Small intestine (tissue), 7 donors: ENCODE measurements at regions not wholly inside any gene's neighbourhood (a gene's known extent, or its start where the extent isn't known, plus 50 kb on each side); places are given as distances from the start of the nearest gene placed in this dataset.

Experiments used
- DNase-seq, 2 donors: peaks; one replicate each; pipeline versions ENCODE4 v3.0.0 to v3.0.0-alpha.2; 2013
- FAIRE-seq: peaks from 2 replicates; lab custom pipeline; 2012; peaks lifted over from hg19 to GRCh38; lab: Jason Lieb, UNC
- H3K27ac ChIP-seq, 3 donors: one replicate each; pipeline ENCODE4 v1.5.1; 2013; ENCODE audit warnings: low read length in 2 of 3, mild to moderate bottlenecking in 2 of 3, control low read depth in 1 of 3, inconsistent platforms in 1 of 3, low read depth in 1 of 3, moderate library complexity in 1 of 3
- H3K27me3 ChIP-seq, 3 donors: one replicate each; pipeline ENCODE4 v1.6.1; 2013; ENCODE audit warnings: low read length in 3 of 3, inconsistent platforms in 1 of 3; ENCODE audit not compliant: control insufficient read depth in 3 of 3, insufficient read depth in 3 of 3
- H3K36me3 ChIP-seq, 3 donors: one replicate each; pipeline ENCODE4 v1.6.1; 2013; ENCODE audit warnings: low read length in 3 of 3, inconsistent platforms in 1 of 3, low read depth in 1 of 3, mild to moderate bottlenecking in 1 of 3, moderate library complexity in 1 of 3; ENCODE audit not compliant: control insufficient read depth in 3 of 3, insufficient read depth in 2 of 3
- H3K4me1 ChIP-seq, 3 donors: one replicate each; pipeline ENCODE4 v1.6.1; 2013; ENCODE audit warnings: low read length in 2 of 3, inconsistent platforms in 1 of 3, low read depth in 1 of 3, mild to moderate bottlenecking in 1 of 3, moderate library complexity in 1 of 3; ENCODE audit not compliant: control insufficient read depth in 3 of 3, insufficient read depth in 2 of 3
- H3K4me3 ChIP-seq, 3 donors: one replicate each; pipeline ENCODE4 v1.5.1; 2013; ENCODE audit warnings: low read length in 3 of 3, control low read depth in 1 of 3, inconsistent platforms in 1 of 3, low read depth in 1 of 3, mild to moderate bottlenecking in 1 of 3, moderate library complexity in 1 of 3
- H3K9me3 ChIP-seq, 2 donors: one replicate each; pipeline ENCODE4 v1.6.1; 2013; ENCODE audit warnings: low read depth in 1 of 2, low read length in 1 of 2; ENCODE audit not compliant: control insufficient read depth in 2 of 2, insufficient read depth in 1 of 2
- WGBS, 3 donors: extraction: QIAGEN DNeasy Blood & Tissue Kit; methylation state at CpG; one replicate each; pipeline ENCODE4 v1.1.7; 2013; 5-methylcytosine and 5-hydroxymethylcytosine counted together
- donor health status: healthy with polysubstance abuse.
- donor health status: control.
- donor health status: control.
- donor health status: Bipolar disorder and iron deficiency.
- donor health status: healthy.

DNA sequence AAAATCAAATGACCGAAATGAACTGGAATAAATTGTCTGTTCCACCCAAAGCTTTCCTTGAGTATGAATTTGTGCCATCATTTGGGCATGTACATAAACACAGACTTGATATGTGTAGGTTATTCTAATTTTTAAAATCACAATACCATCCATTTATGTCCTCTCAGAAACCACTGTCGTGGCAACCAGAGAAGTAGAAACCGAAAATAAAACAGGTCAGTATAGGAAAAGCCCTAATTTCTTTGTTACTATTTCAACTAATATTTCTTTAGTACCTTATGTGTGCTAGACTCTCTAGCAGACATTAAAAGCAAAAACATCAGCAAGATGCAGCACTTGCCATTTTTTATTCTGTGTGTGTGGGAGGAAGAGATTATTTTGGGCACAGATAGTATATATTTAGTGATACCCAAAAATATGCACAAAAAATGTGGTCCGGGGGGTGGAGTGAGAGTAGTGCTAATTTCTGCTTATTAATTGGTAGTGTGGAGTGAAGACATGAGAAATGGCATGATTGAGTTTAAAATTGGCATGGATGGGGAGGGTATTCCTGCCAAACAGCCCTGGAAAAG lies 130.8 kb upstream of the CNTN1 start:
- H3K27ac ChIP-seq = no peak overlapping the region
- H3K4me1 ChIP-seq = no peaks in the 10 kb centered on the region
- H3K27me3 ChIP-seq = no peaks in the 10 kb centered on the region
- FAIRE-seq (no peak), DNase-seq (no peak)
- 66 to 84% (median 79%) methylated on average over 4 of the region's 4 CpGs for WGBS, 3 donors
- H3K9me3 ChIP-seq = no peaks in the 10 kb centered on the region
- no peak overlapping the region for H3K4me3 ChIP-seq
- no peaks in the 10 kb centered on the region for H3K36me3 ChIP-seq

DNA sequence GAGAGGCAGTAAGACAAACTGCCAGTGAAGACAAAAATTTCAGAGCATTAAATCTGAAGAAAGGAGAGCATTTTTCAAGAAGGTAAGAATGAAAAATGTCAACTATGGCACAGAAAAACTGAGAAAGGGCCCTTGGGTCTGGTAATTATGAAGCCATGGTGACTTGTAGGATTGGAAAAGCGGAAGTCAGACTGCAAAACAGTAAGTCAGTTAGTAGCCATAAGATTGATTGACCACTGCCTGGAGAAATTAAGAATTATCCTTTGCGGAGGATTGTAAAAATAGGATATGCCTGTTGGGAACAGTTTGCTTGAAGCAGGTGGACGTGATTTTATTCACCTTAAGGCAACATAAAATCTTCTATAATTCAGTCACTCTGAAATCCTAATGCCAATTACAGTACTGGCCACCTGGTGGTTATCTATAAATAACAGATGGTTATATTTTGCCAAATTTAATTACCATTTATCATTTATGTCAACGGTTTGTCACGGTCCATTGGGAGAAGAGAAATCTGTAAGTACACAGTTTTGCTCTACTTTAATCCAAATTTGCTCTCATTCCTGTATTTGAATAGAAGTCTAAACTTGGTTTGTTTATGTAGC lies 127.1 kb upstream of the CNTN1 start:
- no peaks in the 10 kb centered on the region for H3K27me3 ChIP-seq
- H3K36me3 ChIP-seq = no peaks in the 10 kb centered on the region
- DNase-seq (no peak), FAIRE-seq (no peak)
- H3K9me3 ChIP-seq = no peaks in the 10 kb centered on the region
- no peaks in the 10 kb centered on the region for H3K4me1 ChIP-seq
- no peak overlapping the region for H3K27ac ChIP-seq
- 62 to 80% (median 75%) methylated on average over 5 of the region's 5 CpGs for WGBS, 3 donors
- H3K4me3 ChIP-seq = no peak overlapping the region

DNA sequence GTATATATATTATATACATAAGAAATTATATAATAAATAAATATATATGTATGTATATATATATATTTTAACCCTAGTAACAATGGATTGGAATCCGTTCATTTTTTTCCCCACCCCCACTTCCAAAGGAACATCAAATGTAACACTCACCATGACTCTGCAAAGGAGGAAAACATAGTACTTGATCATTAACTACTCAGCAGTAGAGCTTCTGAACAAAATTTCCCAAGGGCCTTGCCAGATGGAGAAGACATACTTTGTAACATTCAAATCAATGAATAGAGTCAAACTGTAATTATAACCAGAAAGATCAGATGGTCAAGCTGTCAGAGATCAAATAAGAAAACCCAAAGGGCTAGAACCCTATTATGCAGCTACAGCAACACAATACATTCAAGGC lies 126.0 kb upstream of the CNTN1 start:
- Histone ChIP-seq H3K27ac (no peak overlapping the region), H3K9me3 (no peaks in the 10 kb centered on the region), H3K4me3 (no peak overlapping the region), H3K4me1 (no peaks in the 10 kb centered on the region), H3K36me3 (no peaks in the 10 kb centered on the region), H3K27me3 (no peaks in the 10 kb centered on the region)
- DNase-seq (no peak), FAIRE-seq (no peak)
- 81 to 85% (median 84%) methylated on average over 1 of the region's 1 CpG for WGBS, 3 donors

DNA sequence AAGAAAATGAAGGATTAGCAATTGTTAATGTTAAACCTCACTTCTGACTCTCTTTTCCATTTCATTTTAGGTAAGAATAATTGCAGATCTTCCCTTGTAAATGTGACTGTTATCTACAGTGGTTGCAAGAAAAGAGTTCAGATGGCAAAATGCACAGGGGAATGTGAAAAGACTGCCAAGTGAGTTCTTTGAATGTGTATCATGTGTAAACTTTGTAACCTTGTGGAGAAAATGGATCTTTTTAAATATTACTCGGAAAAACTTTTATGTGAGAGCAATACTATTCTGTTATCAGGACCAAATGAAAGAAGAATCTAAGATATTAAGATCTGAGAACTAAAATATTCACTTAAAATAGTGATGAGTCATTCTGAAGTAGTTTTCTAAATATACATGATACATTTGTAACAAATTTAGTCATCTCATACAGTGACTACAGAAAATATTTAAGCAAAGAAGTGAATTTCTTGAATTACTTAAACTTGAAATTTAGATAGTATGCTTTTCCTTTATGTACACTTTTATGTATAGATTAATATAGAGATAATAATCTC lies 122.5 kb upstream of the CNTN1 start:
- no peak for DNase-seq
- Histone ChIP-seq H3K27me3 (no peaks in the 10 kb centered on the region), H3K4me1 (no peaks in the 10 kb centered on the region), H3K36me3 (no peaks in the 10 kb centered on the region), H3K27ac (no peak overlapping the region), H3K4me3 (no peak overlapping the region), H3K9me3 (no peaks in the 10 kb centered on the region)
- no peak for FAIRE-seq
- 68 to 81% (median 81%) methylated on average over 1 of the region's 1 CpG for WGBS, 3 donors

DNA sequence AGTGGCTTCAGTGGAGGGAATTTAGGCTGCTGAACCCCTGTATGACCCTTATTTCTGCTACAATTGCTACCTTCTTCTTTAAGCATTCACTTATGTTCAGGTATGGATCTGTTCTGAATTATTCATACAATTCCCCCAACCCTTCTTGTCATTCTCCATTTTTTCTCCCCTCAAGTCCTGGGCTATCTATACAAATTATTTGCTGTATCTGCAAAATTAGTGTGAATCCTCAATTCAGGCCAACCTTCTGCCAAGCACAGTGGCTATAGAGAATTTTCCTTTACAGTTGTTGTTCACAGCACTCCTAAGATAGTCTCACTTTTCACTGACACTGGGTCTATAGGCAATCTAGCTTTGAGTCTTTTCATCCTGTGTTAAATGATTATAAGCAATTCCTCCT lies 119.2 kb upstream of the CNTN1 start:
- Histone ChIP-seq H3K4me3 (no peak overlapping the region), H3K27ac (no peak overlapping the region), H3K27me3 (no peaks in the 10 kb centered on the region), H3K36me3 (no peaks in the 10 kb centered on the region), H3K4me1 (no peaks in the 10 kb centered on the region), H3K9me3 (peaks cover 0 to 4% of the 10 kb centered on the region in 2 donors)
- FAIRE-seq = no peak
- DNase-seq = no peak

DNA sequence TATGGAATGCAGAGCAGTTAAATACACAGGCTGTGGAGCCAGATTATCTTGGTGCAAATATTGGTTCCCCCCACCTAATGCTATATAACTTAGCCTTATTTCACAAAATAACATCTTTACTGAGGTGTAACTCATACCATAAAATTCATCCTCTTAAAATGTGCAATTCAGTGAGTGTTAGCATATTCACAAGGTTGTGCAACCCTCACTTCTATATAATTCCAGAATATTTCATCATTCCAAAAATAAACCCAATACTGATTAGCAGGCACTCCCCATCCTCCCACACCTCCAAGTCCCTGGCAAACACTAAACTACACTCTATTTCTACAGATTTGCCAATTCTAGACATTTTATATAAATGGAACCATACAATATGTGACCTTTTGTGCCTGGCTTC lies 116.3 kb upstream of the CNTN1 start:
- DNase-seq (no peak), FAIRE-seq (no peak)
- H3K4me1 ChIP-seq = no peaks in the 10 kb centered on the region
- H3K9me3 ChIP-seq = peaks cover 0 to 12% of the 10 kb centered on the region in 2 donors
- H3K27me3 ChIP-seq = no peaks in the 10 kb centered on the region
- no peak overlapping the region for H3K4me3 ChIP-seq
- no peak overlapping the region for H3K27ac ChIP-seq
- no peaks in the 10 kb centered on the region for H3K36me3 ChIP-seq

DNA sequence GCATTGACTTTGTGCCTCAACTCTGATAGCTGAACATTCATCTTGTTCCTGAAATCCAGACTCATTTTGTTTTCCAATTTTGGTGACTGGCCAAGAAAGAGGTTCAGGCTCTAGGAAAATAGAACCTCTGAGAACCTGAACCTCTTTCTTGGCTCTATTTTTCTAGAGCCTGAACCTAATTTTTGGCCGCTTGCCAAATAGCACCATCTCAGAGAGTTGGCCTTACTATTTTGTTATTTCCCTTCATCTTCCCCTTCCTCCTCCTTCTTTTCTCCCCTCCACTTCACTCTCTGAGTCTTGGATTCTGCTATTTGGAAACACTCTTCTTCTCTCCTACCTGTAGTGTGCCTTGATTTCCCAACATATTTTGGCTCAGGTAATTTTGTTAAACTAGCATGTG lies 114.4 kb upstream of the CNTN1 start:
- no peak for FAIRE-seq
- 82 to 83% (median 83%) methylated on average over 1 of the region's 1 CpG for WGBS, 3 donors
- H3K27ac ChIP-seq = no peak overlapping the region
- no peaks in the 10 kb centered on the region for H3K4me1 ChIP-seq
- no peak for DNase-seq
- no peaks in the 10 kb centered on the region for H3K36me3 ChIP-seq
- H3K9me3 ChIP-seq = peaks cover 0 to 21% of the 10 kb centered on the region in 2 donors
- no peaks in the 10 kb centered on the region for H3K27me3 ChIP-seq
- no peak overlapping the region for H3K4me3 ChIP-seq

DNA sequence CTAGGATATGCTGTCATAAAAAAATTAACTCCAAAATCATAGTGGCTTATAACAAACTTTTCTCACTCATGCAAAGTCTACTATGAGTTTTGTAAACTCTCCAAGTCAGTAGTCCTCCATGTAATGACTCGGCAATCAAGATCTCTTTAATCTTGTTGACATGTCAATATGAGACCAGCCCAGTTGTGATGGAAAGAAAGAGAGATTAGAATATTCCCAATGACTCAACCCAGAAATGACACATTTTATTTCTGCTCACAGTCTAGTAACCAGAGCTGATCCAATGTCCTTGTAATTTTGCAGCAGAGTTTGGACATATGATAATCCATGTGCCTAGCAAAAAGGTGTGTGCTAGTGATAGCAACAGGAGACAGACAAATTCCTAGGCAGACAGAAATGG lies 112.6 kb upstream of the CNTN1 start:
- Histone ChIP-seq H3K4me3 (no peak overlapping the region), H3K36me3 (no peaks in the 10 kb centered on the region), H3K27ac (no peak overlapping the region), H3K27me3 (no peaks in the 10 kb centered on the region), H3K9me3 (peaks cover 0 to 21% of the 10 kb centered on the region in 2 donors), H3K4me1 (no peaks in the 10 kb centered on the region)
- 63 to 90% (median 71%) methylated on average over 1 of the region's 1 CpG for WGBS, 3 donors
- no peak for DNase-seq
- FAIRE-seq = no peak

DNA sequence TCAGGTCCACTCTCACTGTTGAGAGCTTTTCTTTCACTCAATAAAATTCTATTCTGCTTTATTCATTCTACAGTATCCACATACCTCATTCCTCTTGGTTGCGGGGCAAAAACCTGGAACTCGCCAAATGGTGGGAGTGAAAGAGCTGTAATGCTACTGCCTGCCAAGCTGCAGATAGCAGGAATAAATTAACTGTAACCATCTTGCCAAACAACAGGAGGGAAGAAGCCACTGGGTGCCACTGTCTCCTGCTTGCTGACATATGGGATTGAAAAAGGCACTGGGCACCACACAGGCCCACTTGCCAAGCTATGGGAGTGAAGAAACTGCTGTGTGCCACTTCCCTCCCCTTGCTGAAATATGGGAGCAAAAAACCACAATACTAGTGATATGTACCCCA lies 111.9 kb upstream of the CNTN1 start:
- Histone ChIP-seq H3K36me3 (no peaks in the 10 kb centered on the region), H3K27ac (no peak overlapping the region), H3K9me3 (peaks cover 0 to 21% of the 10 kb centered on the region in 2 donors), H3K4me1 (no peaks in the 10 kb centered on the region), H3K4me3 (no peak overlapping the region), H3K27me3 (no peaks in the 10 kb centered on the region)
- DNase-seq (no peak), FAIRE-seq (no peak)
- 92 to 95% (median 94%) methylated on average over 2 of the region's 2 CpGs for WGBS, 3 donors
